Keratinocyte (primary cell): ENCODE measurements at regions not wholly inside any gene's neighbourhood (a gene's known extent, or its start where the extent isn't known, plus 50 kb on each side); places are given as distances from the start of the nearest gene placed in this dataset.

Source experiments
- CTCF ChIP-seq, 3 experiments: IDR thresholded peaks in 1 of 3; conservative IDR thresholded peaks in 1 of 3; optimal IDR thresholded peaks in 1 of 3; 2 replicates in 2 of 3; 3 replicates in 1 of 3; pipeline versions ENCODE3 to v1.5.1; 2011; ENCODE audit warnings: low read length in 3 of 3, mild to moderate bottlenecking in 3 of 3, moderate library complexity in 2 of 3, control low read depth in 1 of 3, inconsistent platforms in 1 of 3; ENCODE audit not compliant: insufficient read depth in 2 of 3; ENCODE audit errors: extremely low read depth in 1 of 3
- EZH2 ChIP-seq: IDR thresholded peaks from one replicate; pipeline ENCODE4 v1.6.1; 2012; ENCODE audit warnings: inconsistent platforms, mild to moderate bottlenecking, low read length, moderate library complexity

GRCh38 chr6:15929685-15930084, 199.2 kb upstream of the MYLIP start:
- TF ChIP-seq CTCF (optimal IDR thresholded peaks at IDR 0.05 in 1 of 3, IDR thresholded peaks at IDR 0.05 in 1 of 3, conservative IDR thresholded peaks at IDR 0.05 in 1 of 3; ENCODE audit: extremely low read depth in 1 of 3, insufficient read depth in 2 of 3, low read length in 3 of 3) (no peak), EZH2 (no peak)
